Hippocampal formation (tissue), 2 donors: ENCODE measurements at regions not wholly inside any gene's neighbourhood (a gene's known extent, or its start where the extent isn't known, plus 50 kb on each side); places are given as distances from the start of the nearest gene placed in this dataset.
A peak's percentile ranks its signal among the peaks of the same experiment; 100 is the strongest.

Experiments
- DNase-seq, 2 donors: peaks; one replicate each; lab custom pipeline; 2025; lab: John Stamatoyannopoulos, UW

DNA sequence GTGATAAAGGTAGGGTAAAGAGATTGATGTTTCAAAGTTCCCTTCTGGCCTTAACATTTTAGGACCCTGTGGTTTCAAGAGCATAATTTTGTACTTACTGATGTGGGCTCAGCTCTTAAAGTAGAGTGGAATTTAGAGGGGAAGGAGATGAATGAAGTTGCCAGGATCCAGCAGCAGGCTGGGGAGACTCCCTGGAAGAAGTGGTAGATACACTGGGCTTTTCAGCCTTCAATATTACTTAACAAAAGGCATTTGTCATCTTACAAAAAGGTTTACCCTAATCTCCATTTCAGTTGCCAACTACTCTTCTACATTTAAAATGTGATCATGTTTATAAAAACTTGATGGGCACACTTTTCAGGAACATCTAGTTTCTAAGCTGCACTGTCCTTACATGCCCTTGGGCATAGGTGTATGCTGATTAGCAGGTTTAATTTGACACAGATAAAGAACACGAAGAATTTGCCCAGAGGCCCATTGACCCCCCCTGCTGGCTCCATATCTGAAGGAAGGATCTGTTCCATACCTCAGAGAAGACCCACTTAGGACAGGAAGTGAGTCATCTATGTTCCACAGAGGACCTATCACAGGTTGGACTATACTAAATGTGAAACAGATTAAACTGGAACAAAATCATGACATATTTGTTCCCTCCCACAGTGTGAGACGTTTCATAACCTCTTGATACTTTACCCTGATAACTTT lies 93.0 kb upstream of the LPP start:
- no peak for DNase-seq

DNA sequence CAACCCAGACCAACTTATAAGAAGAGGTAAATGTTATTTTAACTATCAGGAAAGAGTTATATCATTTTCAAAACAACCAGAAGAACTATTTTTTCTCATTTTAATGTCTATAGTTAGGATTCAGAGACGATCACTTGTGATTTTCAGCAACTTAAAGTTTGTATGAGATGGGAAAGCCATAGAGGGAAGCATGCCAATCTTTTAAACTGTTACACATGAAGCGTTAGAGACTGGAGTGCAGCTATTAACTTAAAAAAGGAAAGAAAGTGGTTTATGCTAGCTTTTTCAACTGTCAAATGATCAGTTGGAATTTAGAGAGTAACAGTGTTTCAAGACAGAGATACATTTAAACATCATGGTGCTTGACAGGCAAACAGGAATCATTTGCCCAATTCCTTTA lies 91.7 kb upstream of the LPP start:
- DNase-seq = no peak

DNA sequence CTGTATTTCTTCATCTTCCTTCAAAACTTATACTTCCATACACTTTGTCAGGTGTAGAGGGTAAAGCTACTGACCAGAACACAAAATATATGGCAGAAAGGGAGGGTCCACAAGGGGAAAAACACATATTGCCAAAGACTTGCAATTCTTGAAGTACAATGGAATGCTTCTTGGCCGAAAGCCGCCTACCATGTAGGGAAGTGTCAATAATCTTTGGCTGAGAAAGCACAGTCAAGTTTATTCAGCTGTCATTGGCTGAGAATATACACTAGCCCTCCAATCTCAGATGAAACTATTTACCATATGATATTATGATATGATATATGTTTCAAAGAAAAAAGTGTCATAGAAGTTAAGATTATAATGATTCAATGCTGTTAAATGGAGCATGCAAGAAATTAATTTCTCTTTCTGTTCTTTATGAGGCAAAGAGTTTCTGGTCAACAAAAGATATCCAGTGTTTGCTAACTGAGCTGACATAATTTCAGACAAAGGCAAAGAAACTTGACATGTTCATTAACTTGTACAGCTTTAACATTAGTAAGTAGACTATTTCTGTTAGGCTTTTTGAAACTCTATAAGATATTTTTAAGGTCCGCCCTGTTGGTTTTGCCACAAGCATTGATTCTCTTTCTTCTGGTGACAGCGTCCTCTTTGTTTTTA lies 89.0 kb upstream of the LPP start:
- DNase-seq = no peak

- DNase-seq = no peak
These were observed 87.8 kb upstream of the LPP start for GRCh38 chr3:188066141-188066540.

DNA sequence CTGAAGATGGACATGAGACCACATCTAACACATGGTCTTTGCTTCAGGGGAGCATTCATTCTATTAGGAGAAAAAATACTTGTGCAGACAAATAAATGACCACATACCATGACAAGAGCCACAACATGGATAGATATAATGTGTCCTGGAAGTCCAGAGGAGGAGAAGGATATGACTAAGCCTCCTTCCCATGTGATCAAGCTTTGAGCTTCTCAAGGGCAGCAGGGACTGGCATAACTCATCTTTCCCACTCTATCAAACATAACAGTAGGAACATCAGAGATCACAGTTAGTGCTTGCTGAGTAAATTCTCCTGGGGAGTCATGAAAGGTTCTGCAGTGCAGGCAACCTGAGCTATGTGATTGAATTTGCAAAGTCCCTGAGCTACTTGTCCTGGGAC lies 86.0 kb upstream of the LPP start:
- no peak for DNase-seq

GRCh38 chr3:188068342-188068741 lies 85.6 kb upstream of the LPP start:
- DNase-seq = no peak

- no peak for DNase-seq
These were observed 82.3 kb upstream of the LPP start for GRCh38 chr3:188071636-188072035.

GRCh38 chr3:188076176-188076575 lies 77.8 kb upstream of the LPP start:
- DNase-seq = peak; percentile 29 to 30

GRCh38 chr3:188077160-188077799 lies 76.7 kb upstream of the LPP start:
- no peak for DNase-seq

DNA sequence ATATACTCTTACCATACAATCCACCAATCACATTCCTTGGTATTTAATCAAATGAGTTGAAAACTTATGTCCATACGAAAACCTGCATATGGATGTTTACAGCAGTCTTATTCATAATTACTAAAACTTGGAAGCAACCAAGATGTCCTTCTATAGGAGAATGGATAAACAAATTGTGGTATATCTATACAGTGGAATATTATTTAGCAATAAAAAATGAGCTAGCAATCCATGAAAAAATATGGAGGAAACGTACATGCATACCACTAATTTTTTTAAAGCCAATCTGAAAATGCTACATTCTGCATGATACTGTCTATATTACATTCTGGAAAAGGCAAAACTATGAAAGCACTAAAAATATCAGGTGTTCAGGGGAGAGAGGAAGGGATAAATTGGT lies 73.9 kb upstream of the LPP start:
- no peak for DNase-seq

DNA sequence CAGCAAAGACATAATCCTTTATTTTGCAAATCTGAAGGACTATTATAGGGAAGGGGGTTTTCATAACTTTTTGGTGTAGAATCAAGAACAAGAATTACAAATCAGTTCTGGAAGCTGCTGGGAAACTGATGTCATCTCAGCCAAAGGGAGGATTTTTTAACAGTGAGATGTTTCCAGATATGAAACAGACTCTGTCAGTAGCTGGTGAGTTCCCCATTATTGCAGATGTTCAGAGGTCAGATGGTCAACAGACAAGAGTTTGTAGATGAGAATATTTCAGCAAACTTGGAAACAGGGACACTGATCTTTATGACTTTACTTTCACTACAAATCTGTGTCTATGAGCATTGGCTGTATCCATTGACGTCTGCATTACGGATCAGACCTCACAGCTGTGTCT lies 71.9 kb upstream of the LPP start:
- no peak for DNase-seq

DNA sequence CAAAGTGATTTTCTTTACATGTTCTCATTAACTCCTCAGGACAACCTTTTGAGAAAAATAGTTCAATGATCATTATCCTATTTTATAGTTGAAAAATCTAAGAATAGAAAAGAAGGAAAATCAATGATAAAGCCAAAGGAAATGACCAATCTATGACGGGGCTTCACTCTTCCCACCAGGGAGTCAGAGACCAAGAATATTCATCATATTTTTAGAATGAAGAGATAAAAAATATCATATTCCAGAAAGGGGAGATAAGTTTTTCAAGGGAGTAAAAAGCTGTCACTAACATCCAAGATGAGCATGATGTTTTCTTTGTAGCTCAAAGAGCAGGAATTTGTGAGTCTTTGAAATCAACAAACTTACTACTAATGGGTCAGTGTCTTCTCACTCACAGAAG lies 71.5 kb upstream of the LPP start:
- no peak for DNase-seq

DNA sequence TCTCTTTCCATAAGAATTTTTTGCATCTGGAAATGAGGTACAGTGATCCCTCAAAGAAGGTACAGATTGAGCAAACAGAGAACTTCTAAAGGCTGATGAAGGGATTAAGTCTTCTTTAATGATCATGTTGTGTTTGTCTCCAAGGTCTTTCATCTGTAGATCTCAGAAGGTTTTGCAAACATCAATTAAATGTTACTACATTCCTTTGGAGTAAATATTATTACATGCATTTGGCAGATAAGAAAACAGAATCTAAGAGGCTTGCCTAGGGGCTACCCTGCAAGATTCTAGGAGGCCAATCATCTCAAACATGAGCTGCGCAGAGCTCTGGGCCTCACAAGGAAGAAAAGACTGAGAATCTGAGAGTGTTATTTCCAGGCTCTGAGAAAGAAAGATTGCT lies 70.9 kb upstream of the LPP start:
- DNase-seq = no peak

GRCh38 chr3:188084752-188085583 lies 69.0 kb upstream of the LPP start:
- DNase-seq = no peak

DNA sequence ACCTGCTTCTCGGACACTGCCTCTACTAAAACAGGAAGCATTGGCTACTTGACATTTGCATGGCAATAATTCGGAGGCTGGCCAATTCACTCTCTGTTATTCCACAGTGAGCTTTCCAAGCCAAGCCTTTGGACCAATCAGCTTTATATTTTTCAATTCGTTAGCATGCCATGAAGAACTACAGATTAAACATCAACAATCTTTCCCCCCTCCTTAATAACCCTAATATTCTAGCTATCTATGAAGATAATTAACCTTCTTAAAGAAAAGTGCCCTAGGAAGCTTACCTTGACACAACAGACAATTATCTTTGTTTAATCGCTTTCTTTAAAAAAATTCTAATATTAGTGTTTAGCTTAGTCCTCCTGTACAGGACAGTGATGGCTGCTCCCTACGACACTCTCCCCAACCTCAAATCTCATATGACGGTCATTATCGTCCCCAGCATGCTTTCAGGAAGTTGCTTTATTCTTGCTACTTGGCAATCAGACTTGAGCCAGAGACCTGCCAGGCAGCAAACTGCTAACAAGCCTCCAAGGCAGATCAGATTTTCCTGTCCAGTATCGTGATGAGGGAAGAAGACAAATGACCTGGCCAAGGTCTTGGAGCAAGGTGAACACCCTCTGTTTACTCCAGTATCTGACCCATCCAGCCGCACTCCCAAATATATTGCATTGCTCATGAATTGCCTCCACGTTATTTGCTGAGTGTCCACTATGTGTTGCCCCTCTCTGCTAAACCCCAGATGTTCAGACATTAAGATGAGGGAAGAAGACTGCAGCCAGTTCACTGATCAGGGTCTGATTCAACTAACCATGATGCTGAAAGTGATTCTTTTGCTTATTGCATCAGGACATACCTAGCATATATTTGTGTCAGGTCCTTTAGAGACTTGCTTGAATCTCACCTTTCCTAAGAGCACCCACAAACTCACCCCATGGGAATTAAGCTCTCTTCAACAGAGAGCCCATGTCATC lies 68.1 kb upstream of the LPP start:
- DNase-seq = no peak

DNA sequence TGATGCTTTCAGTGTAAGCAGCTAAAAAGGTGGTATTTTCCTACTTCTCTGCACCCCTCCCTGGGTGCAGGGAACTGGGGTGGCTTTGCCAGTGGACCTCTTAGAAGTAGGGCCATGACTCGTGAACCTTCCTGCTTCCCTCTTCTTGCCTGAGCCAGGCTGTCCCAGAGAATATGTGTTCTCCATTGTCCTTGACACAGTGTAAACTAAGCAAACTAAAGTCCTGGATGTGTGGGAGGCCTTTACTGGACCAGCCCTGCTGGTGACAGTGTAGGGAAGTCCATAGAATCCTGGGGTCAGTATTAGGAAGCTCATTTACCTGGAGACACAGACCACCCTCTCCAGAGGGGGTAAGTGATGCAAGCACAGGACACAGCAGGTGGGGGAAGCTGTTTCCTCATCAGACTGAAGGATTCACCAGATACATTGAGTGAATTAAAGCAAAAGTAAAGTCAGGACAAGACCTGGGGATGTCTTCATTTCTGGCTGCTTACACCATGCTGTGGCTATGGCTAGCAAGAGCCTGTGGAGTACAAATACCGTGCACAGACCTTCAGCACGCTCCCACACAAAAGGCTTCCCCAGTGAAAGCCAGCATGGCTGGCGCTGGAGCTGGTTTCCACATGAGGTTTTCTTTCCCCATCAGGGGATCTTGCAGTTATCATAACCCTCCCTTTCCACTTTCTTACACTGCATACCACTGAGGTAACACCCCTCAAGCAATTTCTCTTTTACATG lies 64.8 kb upstream of the LPP start:
- no peak for DNase-seq

DNA sequence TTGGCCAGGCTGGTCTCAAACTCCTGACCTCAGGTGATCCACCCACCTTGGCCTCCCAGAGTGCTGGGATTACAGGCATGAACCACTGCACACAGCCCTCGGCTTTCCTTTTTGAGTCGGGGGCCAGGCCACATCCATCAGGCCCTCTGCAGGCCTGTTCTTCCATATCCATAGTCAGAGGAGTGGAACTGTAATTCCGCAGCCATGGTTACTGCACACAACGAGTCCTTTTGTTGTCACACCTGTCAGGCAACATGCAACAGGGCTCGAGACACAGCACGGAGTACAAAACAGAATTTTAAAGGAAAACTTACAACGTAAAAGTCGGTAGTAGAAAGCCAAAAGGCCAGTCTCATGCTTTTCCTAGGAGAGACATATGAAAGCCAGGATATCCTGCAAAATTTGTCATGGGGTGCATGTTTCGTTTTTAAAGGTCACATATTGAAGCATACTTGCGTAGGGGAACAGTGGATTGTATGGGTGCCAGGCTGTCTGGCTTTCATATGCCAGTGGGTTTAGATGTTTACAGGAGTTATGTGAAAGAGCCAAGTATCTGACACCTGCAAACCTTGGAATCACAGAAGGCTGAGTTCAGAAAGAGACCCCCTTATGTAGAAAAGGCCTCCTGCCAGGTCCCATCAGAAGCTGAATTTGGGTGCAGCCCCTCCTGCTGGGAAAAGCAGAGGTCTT lies 63.2 kb upstream of the LPP start:
- DNase-seq = no peak

DNA sequence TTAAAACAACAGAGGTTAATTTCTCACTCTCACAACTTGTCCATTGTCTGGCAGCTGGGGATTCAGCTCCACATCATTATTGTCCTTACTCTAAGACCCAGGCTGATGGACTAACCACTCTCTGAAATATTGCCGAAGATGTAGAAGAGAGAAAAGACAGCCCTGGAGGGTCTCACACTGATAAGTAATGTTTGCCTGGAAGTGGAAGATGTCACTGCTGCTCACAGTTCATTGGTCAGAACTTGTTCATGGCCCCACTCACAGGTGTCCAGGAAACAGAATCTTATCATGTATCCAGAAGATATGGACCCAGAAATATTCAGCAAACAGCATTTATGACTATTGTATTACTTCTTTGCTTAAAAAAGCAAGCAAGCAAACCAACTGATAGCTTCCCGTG lies 62.2 kb upstream of the LPP start:
- no peak for DNase-seq

DNA sequence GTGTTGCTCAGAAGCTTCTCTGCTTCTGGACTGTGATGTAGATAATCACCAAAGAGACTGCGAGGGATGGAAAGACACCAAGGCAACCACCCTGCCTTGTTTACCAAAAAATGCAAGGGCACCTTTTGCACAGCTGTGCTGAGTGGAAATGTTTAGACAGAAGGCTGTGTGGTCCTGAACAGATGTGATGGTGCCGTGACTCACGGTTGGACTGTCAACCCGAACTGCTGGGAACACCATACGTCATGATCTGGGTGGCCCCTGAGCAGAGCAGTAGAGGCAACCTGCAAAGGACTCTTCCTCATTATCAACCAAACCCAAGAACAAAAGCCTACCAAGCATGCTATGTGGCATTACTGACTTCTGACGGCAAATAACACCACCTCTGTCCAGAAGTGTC lies 61.3 kb upstream of the LPP start:
- no peak for DNase-seq

DNA sequence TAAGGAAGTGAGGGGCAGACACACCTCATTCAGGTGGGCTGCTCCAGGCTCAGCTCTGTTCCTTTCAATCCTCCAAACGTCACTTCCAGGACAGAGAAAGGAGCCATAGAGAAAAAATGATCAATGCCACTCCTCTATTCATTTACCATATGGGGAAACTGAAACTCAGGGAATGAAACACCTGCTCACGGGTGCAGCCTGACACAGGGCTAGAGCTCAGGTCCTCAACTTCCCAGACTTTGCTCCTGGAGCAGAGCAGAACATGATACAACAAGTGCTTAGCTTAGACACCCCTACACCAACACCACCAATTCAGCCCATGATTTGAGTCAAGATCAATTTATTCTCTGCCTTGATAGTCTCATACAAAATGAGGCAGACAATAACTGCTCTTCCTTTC lies 58.5 kb upstream of the LPP start:
- DNase-seq = no peak
